Lung (tissue), 11 donors: ENCODE measurements at regions not wholly inside any gene's neighbourhood (a gene's known extent, or its start where the extent isn't known, plus 50 kb on each side); places are given as distances from the start of the nearest gene placed in this dataset.

Source experiments
- ATAC-seq: fragments of 200-7000 bp; cut with Tn5 transposase; one replicate; pipeline ENCODE4 v1.9.1; 2020; ENCODE audit warnings: moderate number of reproducible peaks; ENCODE audit not compliant: insufficient read depth, low FRiP score
- DNase-seq, 3 donors: peaks; one replicate each; pipeline ENCODE4 v3.0.0-alpha.2; 2013 to 2017
- H3K27ac ChIP-seq, 2 donors: one replicate each; pipeline ENCODE4 v1.5.1; 2013; ENCODE audit warnings: mild to moderate bottlenecking in 2 of 2, moderate library complexity in 2 of 2, control low read depth in 1 of 2, inconsistent platforms in 1 of 2, low read depth in 1 of 2, low read length in 1 of 2
- H3K27me3 ChIP-seq, 3 donors: one replicate each; pipeline ENCODE4 v1.5.1; 2013; ENCODE audit warnings: low read length in 2 of 3; ENCODE audit not compliant: control insufficient read depth in 3 of 3, insufficient read depth in 3 of 3
- H3K36me3 ChIP-seq, 4 donors: one replicate each; pipeline ENCODE4 v1.5.1; 2013; ENCODE audit warnings: low read length in 4 of 4, mild to moderate bottlenecking in 1 of 4, moderate library complexity in 1 of 4; ENCODE audit not compliant: control insufficient read depth in 4 of 4, insufficient read depth in 4 of 4
- H3K4me1 ChIP-seq, 5 donors: one replicate each; pipeline ENCODE4 v1.5.1; 2013; ENCODE audit warnings: low read length in 5 of 5, mild to moderate bottlenecking in 2 of 5, moderate library complexity in 1 of 5; ENCODE audit not compliant: control insufficient read depth in 5 of 5, insufficient read depth in 5 of 5
- H3K4me3 ChIP-seq: one replicate; pipeline ENCODE4 v1.5.1; 2013; ENCODE audit warnings: mild to moderate bottlenecking, control low read depth, moderate library complexity
- H3K9ac ChIP-seq, 2 donors: one replicate each; pipeline ENCODE4 v1.5.1; 2013; ENCODE audit warnings: low read length in 2 of 2, control low read depth in 1 of 2; ENCODE audit not compliant: insufficient read depth in 1 of 2
- H3K9me3 ChIP-seq, 4 donors: one replicate each; pipeline ENCODE4 v1.5.1; 2013; ENCODE audit warnings: low read length in 3 of 4, mild to moderate bottlenecking in 1 of 4, moderate library complexity in 1 of 4; ENCODE audit not compliant: control insufficient read depth in 4 of 4, insufficient read depth in 3 of 4
- CTCF ChIP-seq: IDR thresholded peaks from 2 replicates; pipeline ENCODE4 v1.5.1; 2012; ENCODE audit warnings: mild to moderate bottlenecking; ENCODE audit errors: control extremely low read depth, extremely low read depth
- WGBS, 2 donors: extraction: QIAGEN DNeasy Blood & Tissue Kit; methylation state at CpG; one replicate each; pipeline ENCODE4 v1.1.7; 2013; 5-methylcytosine and 5-hydroxymethylcytosine counted together
- donor health status: control.
- donor health status: control.
- donor health status: Bipolar disorder and iron deficiency.
- donor health status: healthy.
- donor health status: DM: yes; HTN: yes; CAD: no.

- peaks cover 0 to 2% (median 0%) of the 10 kb centered on the region in 5 donors for H3K4me1 ChIP-seq
- no peak overlapping the region for H3K27ac ChIP-seq
- H3K9me3 ChIP-seq, result no peaks in the 10 kb centered on the region
- DNase-seq, result no peak
- ATAC-seq, result no peak
- no peak overlapping the region for H3K9ac ChIP-seq
- TF ChIP-seq CTCF, result no peak
- 88% methylated on average over 9 of the region's 9 CpGs for WGBS, 2 donors
- no peak overlapping the region for H3K4me3 ChIP-seq
- H3K27me3 ChIP-seq, result no peaks in the 10 kb centered on the region
- no peaks in the 10 kb centered on the region for H3K36me3 ChIP-seq
Observed at GRCh38 chr3:194837457-194838127, 151.9 kb downstream of the FAM43A start.

GRCh38 chr3:194838236-194838635, 152.6 kb downstream of the FAM43A start:
- no peak overlapping the region for H3K27ac ChIP-seq
- TF ChIP-seq CTCF, result no peak
- 94 to 98% methylated on average over 9 of the region's 9 CpGs for WGBS, 2 donors
- no peaks in the 10 kb centered on the region for H3K9me3 ChIP-seq
- H3K4me3 ChIP-seq, result no peak overlapping the region
- peaks cover 0 to 2% (median 0%) of the 10 kb centered on the region in 5 donors for H3K4me1 ChIP-seq
- no peaks in the 10 kb centered on the region for H3K27me3 ChIP-seq
- no peak for DNase-seq
- H3K36me3 ChIP-seq, result no peaks in the 10 kb centered on the region
- no peak overlapping the region for H3K9ac ChIP-seq
- ATAC-seq, result no peak

GRCh38 chr3:194840661-194841514, 155.2 kb downstream of the FAM43A start:
- Histone ChIP-seq H3K27ac (peak overlapping the region in 1 of 2 donors; percentile 48), H3K9ac (no peak overlapping the region), H3K9me3 (no peaks in the 10 kb centered on the region), H3K4me3 (no peak overlapping the region), H3K36me3 (no peaks in the 10 kb centered on the region), H3K27me3 (no peaks in the 10 kb centered on the region), H3K4me1 (peaks cover 0 to 2% (median 0%) of the 10 kb centered on the region in 5 donors)
- ATAC-seq, result no peak
- no peak for TF ChIP-seq CTCF
- no peak for DNase-seq
- WGBS, 2 donors, result 77 to 87% methylated on average over 21 of the region's 21 CpGs
